Neural cell (in vitro differentiated cells): ENCODE measurements at regions not wholly inside any gene's neighbourhood (a gene's known extent, or its start where the extent isn't known, plus 50 kb on each side); places are given as distances from the start of the nearest gene placed in this dataset.

Source experiments
- EZH2 ChIP-seq: fragments of 200-600, 300-800 bp; shearing (Covaris generic), sonication (generic); IDR thresholded peaks from 2 replicates; pipeline ENCODE4 v1.6.1; 2014; ENCODE audit warnings: antibody characterized with exemption, low read length, borderline replicate concordance, mild to moderate bottlenecking; ENCODE audit not compliant: insufficient read depth, poor library complexity, severe bottlenecking
- POLR2AphosphoS5 ChIP-seq: IDR thresholded peaks from 2 replicates; pipeline ENCODE4 v1.6.1; 2012
- TAF1 ChIP-seq: IDR thresholded peaks from 2 replicates; pipeline ENCODE4 v1.6.1; 2012; ENCODE audit warnings: low read depth
- TF ChIP-seq, protein P1 (sequence below): fragments of 450-650 bp; IDR thresholded peaks from 2 replicates; pipeline ENCODE4 v1.5.1; 2014; ENCODE audit warnings: antibody characterized with exemption, mild to moderate bottlenecking, moderate library complexity; ENCODE audit not compliant: poor library complexity, severe bottlenecking
- TF ChIP-seq, protein P2 (sequence below): IDR thresholded peaks from 2 replicates; pipeline ENCODE4 v1.6.1; 2012; ENCODE audit warnings: borderline replicate concordance

- TF ChIP-seq, protein P1, sequence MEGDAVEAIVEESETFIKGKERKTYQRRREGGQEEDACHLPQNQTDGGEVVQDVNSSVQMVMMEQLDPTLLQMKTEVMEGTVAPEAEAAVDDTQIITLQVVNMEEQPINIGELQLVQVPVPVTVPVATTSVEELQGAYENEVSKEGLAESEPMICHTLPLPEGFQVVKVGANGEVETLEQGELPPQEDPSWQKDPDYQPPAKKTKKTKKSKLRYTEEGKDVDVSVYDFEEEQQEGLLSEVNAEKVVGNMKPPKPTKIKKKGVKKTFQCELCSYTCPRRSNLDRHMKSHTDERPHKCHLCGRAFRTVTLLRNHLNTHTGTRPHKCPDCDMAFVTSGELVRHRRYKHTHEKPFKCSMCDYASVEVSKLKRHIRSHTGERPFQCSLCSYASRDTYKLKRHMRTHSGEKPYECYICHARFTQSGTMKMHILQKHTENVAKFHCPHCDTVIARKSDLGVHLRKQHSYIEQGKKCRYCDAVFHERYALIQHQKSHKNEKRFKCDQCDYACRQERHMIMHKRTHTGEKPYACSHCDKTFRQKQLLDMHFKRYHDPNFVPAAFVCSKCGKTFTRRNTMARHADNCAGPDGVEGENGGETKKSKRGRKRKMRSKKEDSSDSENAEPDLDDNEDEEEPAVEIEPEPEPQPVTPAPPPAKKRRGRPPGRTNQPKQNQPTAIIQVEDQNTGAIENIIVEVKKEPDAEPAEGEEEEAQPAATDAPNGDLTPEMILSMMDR, result no peak
- TF ChIP-seq, protein P2, sequence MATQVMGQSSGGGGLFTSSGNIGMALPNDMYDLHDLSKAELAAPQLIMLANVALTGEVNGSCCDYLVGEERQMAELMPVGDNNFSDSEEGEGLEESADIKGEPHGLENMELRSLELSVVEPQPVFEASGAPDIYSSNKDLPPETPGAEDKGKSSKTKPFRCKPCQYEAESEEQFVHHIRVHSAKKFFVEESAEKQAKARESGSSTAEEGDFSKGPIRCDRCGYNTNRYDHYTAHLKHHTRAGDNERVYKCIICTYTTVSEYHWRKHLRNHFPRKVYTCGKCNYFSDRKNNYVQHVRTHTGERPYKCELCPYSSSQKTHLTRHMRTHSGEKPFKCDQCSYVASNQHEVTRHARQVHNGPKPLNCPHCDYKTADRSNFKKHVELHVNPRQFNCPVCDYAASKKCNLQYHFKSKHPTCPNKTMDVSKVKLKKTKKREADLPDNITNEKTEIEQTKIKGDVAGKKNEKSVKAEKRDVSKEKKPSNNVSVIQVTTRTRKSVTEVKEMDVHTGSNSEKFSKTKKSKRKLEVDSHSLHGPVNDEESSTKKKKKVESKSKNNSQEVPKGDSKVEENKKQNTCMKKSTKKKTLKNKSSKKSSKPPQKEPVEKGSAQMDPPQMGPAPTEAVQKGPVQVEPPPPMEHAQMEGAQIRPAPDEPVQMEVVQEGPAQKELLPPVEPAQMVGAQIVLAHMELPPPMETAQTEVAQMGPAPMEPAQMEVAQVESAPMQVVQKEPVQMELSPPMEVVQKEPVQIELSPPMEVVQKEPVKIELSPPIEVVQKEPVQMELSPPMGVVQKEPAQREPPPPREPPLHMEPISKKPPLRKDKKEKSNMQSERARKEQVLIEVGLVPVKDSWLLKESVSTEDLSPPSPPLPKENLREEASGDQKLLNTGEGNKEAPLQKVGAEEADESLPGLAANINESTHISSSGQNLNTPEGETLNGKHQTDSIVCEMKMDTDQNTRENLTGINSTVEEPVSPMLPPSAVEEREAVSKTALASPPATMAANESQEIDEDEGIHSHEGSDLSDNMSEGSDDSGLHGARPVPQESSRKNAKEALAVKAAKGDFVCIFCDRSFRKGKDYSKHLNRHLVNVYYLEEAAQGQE, result no peak
- TF ChIP-seq EZH2 (no peak), TAF1 (no peak), POLR2AphosphoS5 (peak; percentile 34)
These were observed 155.6 kb downstream of the TSN start for GRCh38 chr2:121911036-121911435.
